Osteoblast (primary cell): ENCODE measurements at regions not wholly inside any gene's neighbourhood (a gene's known extent, or its start where the extent isn't known, plus 50 kb on each side); places are given as distances from the start of the nearest gene placed in this dataset.

Experiments used
- DNase-seq: peaks from one replicate; pipeline ENCODE4 v3.0.0; 2011; ENCODE audit warnings: low spot score, mixed read lengths; ENCODE audit not compliant: insufficient read length; ENCODE audit errors: missing footprints
- H2AFZ ChIP-seq: 2 replicates; pipeline ENCODE4 v1.6.0; 2011; ENCODE audit warnings: mild to moderate bottlenecking, low read length
- H3K27ac ChIP-seq: 2 replicates; pipeline ENCODE4 v1.5.1; 2011; ENCODE audit warnings: mild to moderate bottlenecking, low read depth, low read length, moderate library complexity
- H3K27me3 ChIP-seq: 2 replicates; pipeline ENCODE4 v1.6.0; 2012; ENCODE audit warnings: mild to moderate bottlenecking, control low read depth, inconsistent platforms, low read length, moderate library complexity; ENCODE audit not compliant: insufficient read depth
- H3K36me3 ChIP-seq: 2 replicates; pipeline ENCODE4 v1.5.1; 2011; ENCODE audit warnings: mild to moderate bottlenecking, low read length, control low read depth, moderate library complexity; ENCODE audit not compliant: insufficient read depth
- H3K4me1 ChIP-seq: 2 replicates; pipeline ENCODE4 v1.5.1; 2011; ENCODE audit warnings: mild to moderate bottlenecking, low read length, control low read depth, moderate library complexity; ENCODE audit not compliant: insufficient read depth
- H3K4me2 ChIP-seq: 2 replicates; pipeline ENCODE4 v1.6.0; 2011; ENCODE audit warnings: mild to moderate bottlenecking, low read length; ENCODE audit not compliant: insufficient read depth
- H3K4me3 ChIP-seq: fragments of 200-600 bp; sonication (generic); 3 replicates; pipeline ENCODE4 v1.5.1; 2012; ENCODE audit warnings: mild to moderate bottlenecking, low read length, inconsistent platforms; ENCODE audit not compliant: insufficient read depth
- H3K79me2 ChIP-seq: 2 replicates; pipeline ENCODE4 v1.6.0; 2012; ENCODE audit warnings: mild to moderate bottlenecking, low read length, control low read depth, inconsistent platforms; ENCODE audit not compliant: insufficient read depth
- H3K9me3 ChIP-seq: 2 replicates; pipeline ENCODE4 v1.5.1; 2011; ENCODE audit warnings: low read depth, low read length, control low read depth
- H4K20me1 ChIP-seq: 2 replicates; pipeline ENCODE4 v1.6.0; 2012; ENCODE audit warnings: mild to moderate bottlenecking, low read length, control low read depth; ENCODE audit not compliant: insufficient read depth
- CTCF ChIP-seq: IDR thresholded peaks from 2 replicates; pipeline ENCODE4 v1.5.1; 2011; ENCODE audit warnings: mild to moderate bottlenecking, low read depth, low read length, moderate library complexity; ENCODE audit errors: extremely low read depth

- Histone ChIP-seq H3K4me3 (no peak overlapping the region), H3K36me3 (no peaks in the 10 kb centered on the region), H3K4me2 (no peak overlapping the region), H3K4me1 (no peaks in the 10 kb centered on the region), H3K9me3 (no peaks in the 10 kb centered on the region), H3K79me2 (no peaks in the 10 kb centered on the region), H3K27me3 (peaks cover 3% of the 10 kb centered on the region), H3K27ac (no peak overlapping the region), H2AFZ (no peak overlapping the region), H4K20me1 (no peaks in the 10 kb centered on the region)
- TF ChIP-seq CTCF = no peak
- no peak for DNase-seq
These were observed 87.6 kb upstream of the MBNL2 start for GRCh38 chr13:97134364-97135095.

DNA sequence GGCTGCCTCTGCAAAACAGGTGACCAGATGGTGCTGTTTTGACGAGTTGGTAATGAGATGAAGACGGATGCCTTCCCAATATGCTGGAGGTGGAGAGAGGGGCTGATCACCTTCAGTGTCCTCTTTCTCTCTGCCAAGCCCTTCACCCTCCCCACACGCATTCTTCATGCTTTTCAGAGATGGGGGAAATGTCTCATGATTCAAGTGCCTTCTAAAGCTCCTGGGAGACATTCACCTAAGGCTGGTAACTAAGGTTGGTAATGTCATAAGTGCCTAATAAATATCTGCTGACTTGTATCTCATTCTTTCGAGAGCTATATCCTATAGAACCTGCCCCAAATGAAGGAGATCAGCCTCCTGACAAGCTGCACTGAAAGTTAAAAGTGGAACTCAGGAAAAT, 86.2 kb upstream of the MBNL2 start:
- no peaks in the 10 kb centered on the region for H3K4me1 ChIP-seq
- no peaks in the 10 kb centered on the region for H3K9me3 ChIP-seq
- TF ChIP-seq CTCF = no peak
- no peaks in the 10 kb centered on the region for H3K79me2 ChIP-seq
- peaks cover 3% of the 10 kb centered on the region for H3K27me3 ChIP-seq
- H3K27ac ChIP-seq = no peak overlapping the region
- no peaks in the 10 kb centered on the region for H3K36me3 ChIP-seq
- no peaks in the 10 kb centered on the region for H4K20me1 ChIP-seq
- no peak overlapping the region for H2AFZ ChIP-seq
- DNase-seq = no peak
- H3K4me2 ChIP-seq = no peak overlapping the region
- no peak overlapping the region for H3K4me3 ChIP-seq

- Histone ChIP-seq H4K20me1 (no peaks in the 10 kb centered on the region), H3K9me3 (no peaks in the 10 kb centered on the region), H3K36me3 (no peaks in the 10 kb centered on the region), H3K27me3 (peaks cover 3% of the 10 kb centered on the region), H3K4me1 (peaks cover 3% of the 10 kb centered on the region), H3K79me2 (no peaks in the 10 kb centered on the region), H3K4me2 (no peak overlapping the region), H3K27ac (no peak overlapping the region), H3K4me3 (no peak overlapping the region), H2AFZ (no peak overlapping the region)
- no peak for TF ChIP-seq CTCF
- no peak for DNase-seq
These were observed 85.7 kb upstream of the MBNL2 start for GRCh38 chr13:97136418-97136817.

DNA sequence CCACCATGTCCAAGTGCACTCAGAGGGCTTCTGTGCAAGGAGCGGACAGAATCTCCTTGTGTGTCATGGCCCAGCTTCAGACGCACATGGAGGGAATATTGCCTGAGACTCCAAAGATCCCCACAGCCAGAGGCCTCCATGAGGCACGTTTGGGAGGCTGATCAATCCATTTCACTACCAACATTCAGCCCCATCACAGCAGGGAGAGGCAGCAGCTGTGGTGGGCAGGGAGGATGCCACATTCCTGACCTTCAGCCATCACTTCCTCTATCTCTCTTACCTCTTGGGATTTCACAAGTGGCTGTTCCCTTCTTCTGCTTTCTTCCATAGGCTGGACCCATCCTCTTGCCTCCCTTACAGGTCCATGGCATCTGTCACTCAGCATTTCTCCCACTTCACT, 82.4 kb upstream of the MBNL2 start:
- TF ChIP-seq CTCF = no peak
- no peaks in the 10 kb centered on the region for H3K36me3 ChIP-seq
- H4K20me1 ChIP-seq = no peaks in the 10 kb centered on the region
- peaks cover 8% of the 10 kb centered on the region for H3K4me1 ChIP-seq
- no peak for DNase-seq
- no peaks in the 10 kb centered on the region for H3K79me2 ChIP-seq
- no peak overlapping the region for H2AFZ ChIP-seq
- peaks cover 9% of the 10 kb centered on the region for H3K27me3 ChIP-seq
- H3K9me3 ChIP-seq = no peaks in the 10 kb centered on the region
- no peak overlapping the region for H3K4me2 ChIP-seq
- H3K4me3 ChIP-seq = no peak overlapping the region
- no peak overlapping the region for H3K27ac ChIP-seq
